ENCODE measurements at regions not wholly inside any gene's neighbourhood (a gene's known extent, or its start where the extent isn't known, plus 50 kb on each side); places are given as distances from the start of the nearest gene placed in this dataset.
A peak's percentile ranks its signal among the peaks of the same experiment; 100 is the strongest.

- H3K9me3 ChIP-seq: no peaks in the 10 kb centered on the region
- intact Hi-C loops (cut with DNase I; ENCODE audit: low total_unique reads) (no loop called here), in situ Hi-C loops (cut with MboI; ENCODE audit: low pct_ligation_motif_present in 1 of 4, low pct_unique_long_range_greater_than_20kb in 1 of 4, low sequenced_read_pairs in 3 of 4) (no loop called here)
- H3K4me1 ChIP-seq: peaks cover 0 to 5% (median 0%) of the 10 kb centered on the region in 4 donors
- H3K27ac ChIP-seq: no peak overlapping the region
- no peak for TF ChIP-seq POLR2A (IDR thresholded peaks at IDR 0.05)
- H3K27me3 ChIP-seq: no peaks in the 10 kb centered on the region
- no peak overlapping the region for H3K4me3 ChIP-seq
- no peak for DNase-seq
- 80 to 90% methylated on average over 3 of the region's 3 CpGs for WGBS, 2 donors (ENCODE audit: low coverage in 1 of 2)
- H3K36me3 ChIP-seq: no peaks in the 10 kb centered on the region
Observed at GRCh38 chr15:70436428-70436827, 326.9 kb downstream of the UACA start.

- H3K9me3 ChIP-seq: no peaks in the 10 kb centered on the region
- no peaks in the 10 kb centered on the region for H3K36me3 ChIP-seq
- peaks cover 0 to 5% (median 0%) of the 10 kb centered on the region in 4 donors for H3K4me1 ChIP-seq
- TF ChIP-seq POLR2AphosphoS5 (IDR thresholded peaks at IDR 0.05) (no peak), CTCF (IDR thresholded peaks at IDR 0.05) (no peak), EP300 (IDR thresholded peaks at IDR 0.05; ENCODE audit: low read depth) (no peak), POLR2A (IDR thresholded peaks at IDR 0.05) (no peak)
- WGBS, 2 donors (ENCODE audit: low coverage in 1 of 2): 80 to 89% methylated on average over 2 of the region's 2 CpGs
- no peak overlapping the region for H3K4me3 ChIP-seq
- no peak for DNase-seq
- in situ Hi-C loops (cut with MboI; ENCODE audit: low pct_ligation_motif_present in 1 of 4, low pct_unique_long_range_greater_than_20kb in 1 of 4, low sequenced_read_pairs in 3 of 4) (no loop called here), intact Hi-C loops (cut with DNase I; ENCODE audit: low total_unique reads) (no loop called here)
- H3K27ac ChIP-seq: peak overlapping the region in 1 of 4 donors; percentile 58
- no peaks in the 10 kb centered on the region for H3K27me3 ChIP-seq
Observed at GRCh38 chr15:70435872-70436271, 327.5 kb downstream of the UACA start.

GRCh38 chr15:70435369-70435768, 328.0 kb downstream of the UACA start:
- Histone ChIP-seq H3K9me3 (no peaks in the 10 kb centered on the region), H3K27me3 (no peaks in the 10 kb centered on the region), H3K4me3 (no peak overlapping the region), H3K27ac (peak overlapping the region in 1 of 4 donors; percentile 58), H3K36me3 (no peaks in the 10 kb centered on the region), H3K4me1 (peaks cover 0 to 5% (median 0%) of the 10 kb centered on the region in 4 donors)
- DNase-seq: peak; percentile 43
- 58 to 73% methylated on average over 3 of the region's 3 CpGs for WGBS, 2 donors (ENCODE audit: low coverage in 1 of 2)
- in situ Hi-C loops (cut with MboI; ENCODE audit: low pct_ligation_motif_present in 1 of 4, low pct_unique_long_range_greater_than_20kb in 1 of 4, low sequenced_read_pairs in 3 of 4) (no loop called here), intact Hi-C loops (cut with DNase I; ENCODE audit: low total_unique reads) (no loop called here)
- no peak for TF ChIP-seq CTCF (IDR thresholded peaks at IDR 0.05)
- no peak for TF ChIP-seq EP300 (IDR thresholded peaks at IDR 0.05; ENCODE audit: low read depth)
- no peak for TF ChIP-seq POLR2AphosphoS5 (IDR thresholded peaks at IDR 0.05)
- TF ChIP-seq POLR2A (IDR thresholded peaks at IDR 0.05): no peak

GRCh38 chr15:70433586-70434324, 329.6 kb downstream of the UACA start:
- no peak for DNase-seq
- TF ChIP-seq CTCF (IDR thresholded peaks at IDR 0.05) (no peak), POLR2AphosphoS5 (IDR thresholded peaks at IDR 0.05) (no peak), POLR2A (IDR thresholded peaks at IDR 0.05) (no peak), EP300 (IDR thresholded peaks at IDR 0.05; ENCODE audit: low read depth) (no peak)
- WGBS, 2 donors (ENCODE audit: low coverage in 1 of 2): 81 to 82% methylated on average over 9 to 19 of the region's 19 CpGs
- Histone ChIP-seq H3K9me3 (no peaks in the 10 kb centered on the region), H3K36me3 (no peaks in the 10 kb centered on the region), H3K4me1 (peaks cover 0 to 5% (median 0%) of the 10 kb centered on the region in 4 donors), H3K27ac (no peak overlapping the region), H3K4me3 (no peak overlapping the region), H3K27me3 (no peaks in the 10 kb centered on the region)
- in situ Hi-C loops (cut with MboI; ENCODE audit: low pct_ligation_motif_present in 1 of 4, low pct_unique_long_range_greater_than_20kb in 1 of 4, low sequenced_read_pairs in 3 of 4): no loop called here
- intact Hi-C loops (cut with DNase I; ENCODE audit: low total_unique reads): no loop called here

Measured in transverse colon (tissue), 4 donors.